Thyroid gland (tissue), 4 donors: ENCODE measurements at regions not wholly inside any gene's neighbourhood (a gene's known extent, or its start where the extent isn't known, plus 50 kb on each side); places are given as distances from the start of the nearest gene placed in this dataset.

Experiments
- CTCF ChIP-seq, 6 experiments: fragments of 200-600 bp in 3 of 6; fragments of 450-650 bp in 3 of 6; sonication (generic) in 3 of 6; IDR thresholded peaks; one replicate each; pipeline ENCODE4 v1.5.1; 2016 to 2019; ENCODE audit warnings: antibody characterized with exemption in 6 of 6, mild to moderate bottlenecking in 2 of 6, inconsistent platforms in 1 of 6, moderate library complexity in 1 of 6
- POLR2A ChIP-seq, 2 donors: fragments of 450-650 bp; IDR thresholded peaks; one replicate each; pipeline ENCODE4 v1.6.1; 2017; ENCODE audit warnings: antibody characterized with exemption in 2 of 2, mild to moderate bottlenecking in 2 of 2, moderate library complexity in 1 of 2

GRCh38 chr5:13439430-13439829 lies 505.1 kb downstream of the DNAH5 start:
- TF ChIP-seq CTCF (IDR thresholded peaks at IDR 0.05) (no peak), POLR2A (IDR thresholded peaks at IDR 0.05) (no peak)
